H1 (cell line): ENCODE measurements at regions not wholly inside any gene's neighbourhood (a gene's known extent, or its start where the extent isn't known, plus 50 kb on each side); places are given as distances from the start of the nearest gene placed in this dataset.

Experiments used
- CTCF ChIA-PET: fragments of 300-600 bp; sonication (Branson Sonifier 250); formaldehyde crosslinking; loops from one replicate; lab custom pipeline; 2021; ENCODE audit not compliant: partially characterized antibody; lab: Charles Lee
- POLR2A ChIA-PET: fragments of 300-600 bp; sonication (Branson Sonifier 250); formaldehyde crosslinking; loops from one replicate; lab custom pipeline; 2021; ENCODE audit warnings: inconsistent platforms; ENCODE audit not compliant: partially characterized antibody; lab: Charles Lee
- DNase-seq, 2 experiments: peaks; one replicate each; pipeline versions ENCODE4 v3.0.0 to v3.0.0-alpha.2; 2010 to 2022; ENCODE audit warnings: low spot score in 2 of 2, low read depth in 1 of 2, mixed read lengths in 1 of 2
- FAIRE-seq: peaks from 2 replicates; lab custom pipeline; 2011; peaks lifted over from hg19 to GRCh38; lab: Jason Lieb, UNC
- H2AFZ ChIP-seq: 2 replicates; pipeline ENCODE4 v1.8.1; 2012; ENCODE audit warnings: low read length, inconsistent platforms
- H2AK5ac ChIP-seq: 2 replicates; pipeline ENCODE4 v1.6.1; 2013; ENCODE audit warnings: low read depth, low read length
- H2BK120ac ChIP-seq: replicated peaks from 2 replicates; pipeline ENCODE3; 2013; ENCODE audit warnings: low read depth, low read length, inconsistent platforms
- H2BK12ac ChIP-seq: 2 replicates; pipeline ENCODE4 v1.6.1; 2013; ENCODE audit warnings: low read depth, low read length
- H2BK15ac ChIP-seq: 2 replicates; pipeline ENCODE4 v1.6.1; 2013; ENCODE audit warnings: low read length
- H2BK20ac ChIP-seq: 2 replicates; pipeline ENCODE4 v1.6.1; 2013; ENCODE audit warnings: low read length
- H2BK5ac ChIP-seq: 2 replicates; pipeline ENCODE4 v1.6.1; 2013; ENCODE audit warnings: low read depth, low read length
- H3K14ac ChIP-seq: 2 replicates; pipeline ENCODE4 v1.6.1; 2013; ENCODE audit warnings: inconsistent platforms; ENCODE audit not compliant: insufficient read length
- H3K18ac ChIP-seq: 2 replicates; pipeline ENCODE4 v1.6.1; 2013; ENCODE audit warnings: low read length; ENCODE audit errors: extremely low read depth
- H3K23ac ChIP-seq: 2 replicates; pipeline ENCODE4 v1.6.1; 2013; ENCODE audit warnings: inconsistent platforms; ENCODE audit not compliant: insufficient read length
- H3K23me2 ChIP-seq: 2 replicates; pipeline ENCODE4 v1.6.1; 2013; ENCODE audit warnings: low read depth, low read length
- H3K27ac ChIP-seq: 2 replicates; pipeline ENCODE4 v1.6.1; 2011; ENCODE audit warnings: low read depth, low read length, inconsistent platforms
- H3K27me3 ChIP-seq, 4 experiments: replicated peaks in 1 of 4; 1 replicate in 1 of 4; 2 replicates in 3 of 4; pipeline versions ENCODE4 v1.6.1 to v1.8.1; 2011 to 2013; ENCODE audit warnings: low read length in 3 of 4, mild to moderate bottlenecking in 3 of 4, inconsistent platforms in 2 of 4, mixed read lengths in 2 of 4, moderate library complexity in 1 of 4; ENCODE audit not compliant: control insufficient read depth in 3 of 4, insufficient read depth in 3 of 4; ENCODE audit errors: extremely low read depth in 1 of 4
- H3K36me3 ChIP-seq, 4 experiments: 2 replicates each; pipeline versions ENCODE4 v1.6.1 to v1.8.1; 2011 to 2013; ENCODE audit warnings: mild to moderate bottlenecking in 4 of 4, low read length in 3 of 4, moderate library complexity in 2 of 4, control low read depth in 1 of 4, inconsistent platforms in 1 of 4; ENCODE audit not compliant: insufficient read depth in 4 of 4, control insufficient read depth in 2 of 4
- H3K4ac ChIP-seq: replicated peaks from 2 replicates; pipeline ENCODE3; 2013; ENCODE audit warnings: low read length, low read depth, mixed read lengths, inconsistent platforms; ENCODE audit not compliant: insufficient read length
- H3K4me1 ChIP-seq, 4 experiments: replicated peaks in 1 of 4; 1 replicate in 1 of 4; 2 replicates in 3 of 4; pipeline versions ENCODE4 v1.6.1 to v1.8.1; 2011 to 2013; ENCODE audit warnings: low read length in 3 of 4, inconsistent platforms in 2 of 4, mixed read lengths in 1 of 4; ENCODE audit not compliant: insufficient read depth in 4 of 4, control insufficient read depth in 3 of 4
- H3K4me2 ChIP-seq, 2 experiments: 2 replicates each; pipeline versions ENCODE4 v1.6.1 to v1.8.1; 2011 to 2013; ENCODE audit warnings: low read depth in 2 of 2, low read length in 2 of 2, control low read depth in 1 of 2, inconsistent platforms in 1 of 2, mild to moderate bottlenecking in 1 of 2; ENCODE audit not compliant: insufficient read depth in 1 of 2
- H3K4me3 ChIP-seq, 4 experiments: fragments of 200-600, 300-600 bp in 1 of 4; sonication (generic), shearing (Covaris generic), sonication (Bioruptor Twin) in 1 of 4; 2 replicates each; pipeline versions ENCODE4 v1.5.1 to v1.8.1; 2011 to 2016; ENCODE audit warnings: low read length in 4 of 4, low read depth in 3 of 4, control low read depth in 2 of 4, inconsistent platforms in 2 of 4, mild to moderate bottlenecking in 2 of 4, mixed read lengths in 1 of 4, moderate library complexity in 1 of 4; ENCODE audit not compliant: insufficient read depth in 2 of 4; ENCODE audit errors: extremely low read depth in 1 of 4
- H3K56ac ChIP-seq: replicated peaks from 2 replicates; pipeline ENCODE3; 2013; ENCODE audit warnings: low read depth, mild to moderate bottlenecking, mixed read lengths, low read length, inconsistent platforms; ENCODE audit not compliant: insufficient read length
- H3K79me1 ChIP-seq: 2 replicates; pipeline ENCODE4 v1.6.1; 2013; ENCODE audit warnings: low read depth, low read length, control low read depth
- H3K79me2 ChIP-seq, 2 experiments: 2 replicates each; pipeline versions ENCODE4 v1.6.1 to v1.8.1; 2012 to 2013; ENCODE audit warnings: low read length in 2 of 2, mild to moderate bottlenecking in 2 of 2, inconsistent platforms in 1 of 2; ENCODE audit not compliant: insufficient read depth in 2 of 2, control insufficient read depth in 1 of 2
- H3K9ac ChIP-seq, 4 experiments: replicated peaks in 1 of 4; 1 replicate in 1 of 4; 2 replicates in 3 of 4; pipeline versions ENCODE4 v1.6.1 to v1.8.1; 2011 to 2013; ENCODE audit warnings: low read depth in 3 of 4, low read length in 3 of 4, control low read depth in 2 of 4, mild to moderate bottlenecking in 2 of 4, moderate library complexity in 2 of 4, inconsistent platforms in 1 of 4; ENCODE audit errors: extremely low read depth in 1 of 4
- H3K9me3 ChIP-seq, 2 experiments: 2 replicates each; pipeline versions ENCODE4 v1.6.1 to v1.8.1; 2012 to 2013; ENCODE audit warnings: mild to moderate bottlenecking in 2 of 2, moderate library complexity in 2 of 2, control low read depth in 1 of 2, inconsistent platforms in 1 of 2, low read depth in 1 of 2, low read length in 1 of 2, mixed read lengths in 1 of 2; ENCODE audit not compliant: insufficient read depth in 2 of 2
- H4K20me1 ChIP-seq, 2 experiments: replicated peaks in 1 of 2; 2 replicates each; pipeline versions ENCODE3 to v1.8.1; 2011 to 2013; ENCODE audit warnings: inconsistent platforms in 2 of 2, low read length in 2 of 2, mild to moderate bottlenecking in 1 of 2; ENCODE audit not compliant: insufficient read depth in 2 of 2, control insufficient read depth in 1 of 2
- H4K5ac ChIP-seq: 2 replicates; pipeline ENCODE4 v1.6.1; 2013; ENCODE audit warnings: low read length, low read depth, mixed read lengths, inconsistent platforms; ENCODE audit not compliant: insufficient read length
- H4K8ac ChIP-seq: 2 replicates; pipeline ENCODE4 v1.8.0; 2013; ENCODE audit warnings: mild to moderate bottlenecking, moderate library complexity, low read length, inconsistent platforms; ENCODE audit not compliant: insufficient read depth; ENCODE audit errors: extremely low read depth
- H4K91ac ChIP-seq: replicated peaks from 2 replicates; pipeline ENCODE3; 2013; ENCODE audit warnings: low read length, mixed read lengths, inconsistent platforms; ENCODE audit not compliant: insufficient read length
- RNF2 ChIP-seq: fragments of 200-900, 300-1000 bp; sonication (generic); IDR thresholded peaks from 2 replicates; pipeline ENCODE4 v1.7.1; 2016; ENCODE audit warnings: borderline replicate concordance, low read depth, mild to moderate bottlenecking, antibody characterized with exemption, low read length; ENCODE audit not compliant: poor library complexity, severe bottlenecking; ENCODE audit errors: missing control alignments
- SP1 ChIP-seq: IDR thresholded peaks from 2 replicates; pipeline ENCODE4 v1.6.1; 2011; ENCODE audit warnings: low read depth, low read length
- WGBS, 2 experiments: shearing (Covaris generic) in 1 of 2; methylation state at CpG; one replicate each; pipeline versions ENCODE4 v1.1.6 to v1.1.7; 2013 to 2015; ENCODE audit warnings: low lambda C conversion rate in 2 of 2, mixed read lengths in 2 of 2, inconsistent platforms in 1 of 2, low coverage in 1 of 2, missing lambda C conversion rate in 1 of 2; ENCODE audit not compliant: insufficient replicate concordance in 2 of 2, insufficient coverage in 1 of 2, insufficient read length in 1 of 2; ENCODE audit errors: extremely low coverage in 1 of 2, missing lambda C conversion rate in 1 of 2; 5-methylcytosine and 5-hydroxymethylcytosine counted together

DNA sequence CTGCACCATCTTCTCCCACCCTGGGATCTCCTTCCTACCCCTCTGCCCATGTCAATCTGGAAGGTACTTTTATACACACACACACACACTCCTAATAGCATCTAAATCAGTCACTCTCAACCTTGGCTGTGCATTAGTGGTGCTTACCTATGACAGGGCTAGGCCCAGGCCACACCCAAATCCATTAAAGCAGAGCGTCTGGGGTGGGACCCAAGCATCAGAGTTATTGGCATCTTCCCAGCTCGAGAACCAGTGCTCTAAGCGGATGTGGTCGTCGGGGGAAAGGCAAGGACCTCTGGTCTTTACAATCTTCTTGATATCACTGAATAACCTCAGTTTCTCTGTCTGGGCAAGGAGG is 194.6 kb downstream of the TRIM29 start:
- CTCF ChIA-PET: interaction anchor here (0.8 to 4.8 kb wide), 11 partner anchors 9 to 526 kb away, joined by 3 to 18 read pairs (median 3); no protein-coding TSS in a partner anchor
- no peak overlapping the region for H2BK120ac ChIP-seq
- POLR2A ChIA-PET: no interaction called here
- no peak overlapping the region for H3K4me2 ChIP-seq
- no peak overlapping the region for H3K56ac ChIP-seq
- H4K91ac ChIP-seq: no peak overlapping the region
- H4K20me1 ChIP-seq: no peaks in the 10 kb centered on the region
- H3K79me2 ChIP-seq: no peaks in the 10 kb centered on the region
- no peak overlapping the region for H4K8ac ChIP-seq
- no peak for FAIRE-seq
- H3K9ac ChIP-seq: no peak overlapping the region
- no peaks in the 10 kb centered on the region for H3K79me1 ChIP-seq
- no peak overlapping the region for H2BK15ac ChIP-seq
- H3K9me3 ChIP-seq: no peaks in the 10 kb centered on the region
- H3K36me3 ChIP-seq: no peaks in the 10 kb centered on the region
- H2BK5ac ChIP-seq: no peak overlapping the region
- no peak overlapping the region for H2BK20ac ChIP-seq
- no peak overlapping the region for H2AFZ ChIP-seq
- no peak overlapping the region for H4K5ac ChIP-seq
- H3K14ac ChIP-seq: no peak overlapping the region
- WGBS, 2 experiments: 93% methylated on average over 5 of the region's 5 CpGs; no CpG with 5 or more reads in 1 of the 2 experiments
- H3K23ac ChIP-seq: no peak overlapping the region
- no peak overlapping the region for H3K18ac ChIP-seq
- peaks cover 2 to 6% (median 3%) of the 10 kb centered on the region in 4 experiments; a peak in 4 of 7 replicates for H3K4me1 ChIP-seq
- H3K27ac ChIP-seq: no peak overlapping the region
- no peak overlapping the region for H3K4ac ChIP-seq
- H2BK12ac ChIP-seq: 0 out of 2 replicates have a peak overlapping the region, but pooled peaks have one; percentile 31
- H3K27me3 ChIP-seq: no peaks in the 10 kb centered on the region; a peak in 1 of 7 replicates
- H2AK5ac ChIP-seq: no peak overlapping the region
- H3K4me3 ChIP-seq: no peak overlapping the region
- TF ChIP-seq SP1 (no peak), RNF2 (no peak)
- DNase-seq: no peak
- H3K23me2 ChIP-seq: 0 out of 2 replicates have a peak, but pooled peaks cover 2% of the 10 kb centered on the region
